Naive thymus-derived CD8-positive, alpha-beta T cell (primary cell): ENCODE measurements at regions not wholly inside any gene's neighbourhood (a gene's known extent, or its start where the extent isn't known, plus 50 kb on each side); places are given as distances from the start of the nearest gene placed in this dataset.

Experiments
- ATAC-seq, 2 donors: fragments of 150-1000 bp; cut with Tn5 transposase in 1 of 2; sonication (Bioruptor Pico), chemical (Tn5 transposase) in 1 of 2; 1 replicate in 1 of 2; 2 replicates in 1 of 2; pipeline ENCODE4 v1.10.0; 2021; ENCODE audit warnings: mild to moderate bottlenecking in 2 of 2, moderate library complexity in 2 of 2
- POLR2A ChIA-PET: fragments of 350-600 bp; sonication (Branson Sonifier 250); formaldehyde crosslinking; loops from one replicate; lab custom pipeline; 2021; ENCODE audit warnings: antibody characterized with exemption; lab: Charles Lee
- DNase-seq, 10 donors: peaks; one replicate each; pipeline versions ENCODE4 v3.0.0 to v3.0.0-alpha.2; 2020 to 2022
- H3K27ac Mint-ChIP-seq, 10 donors: one replicate each; pipeline ENCODE4 v1.8.0; 2020 to 2022; ENCODE audit warnings: mild to moderate bottlenecking in 10 of 10, mixed read lengths in 10 of 10, moderate library complexity in 4 of 10, inconsistent platforms in 1 of 10
- H3K27me3 Mint-ChIP-seq, 5 donors: one replicate each; pipeline ENCODE4 v1.8.0; 2021 to 2022; ENCODE audit warnings: mixed read lengths in 5 of 5
- H3K36me3 Mint-ChIP-seq, 3 donors: one replicate each; pipeline ENCODE4 v1.8.0; 2020 to 2022; ENCODE audit warnings: mixed read lengths in 3 of 3, mild to moderate bottlenecking in 2 of 3, inconsistent platforms in 1 of 3
- H3K4me1 Mint-ChIP-seq, 4 donors: one replicate each; pipeline ENCODE4 v1.8.0; 2021 to 2022; ENCODE audit warnings: mixed read lengths in 4 of 4
- H3K4me3 Mint-ChIP-seq, 10 donors: one replicate each; pipeline ENCODE4 v1.8.0; 2020 to 2022; ENCODE audit warnings: mild to moderate bottlenecking in 10 of 10, mixed read lengths in 10 of 10, moderate library complexity in 6 of 10, inconsistent platforms in 1 of 10
- H3K9me3 Mint-ChIP-seq, 9 donors: one replicate each; pipeline ENCODE4 v1.8.0; 2020 to 2022; ENCODE audit warnings: mixed read lengths in 9 of 9, mild to moderate bottlenecking in 3 of 9, inconsistent platforms in 1 of 9, moderate library complexity in 1 of 9

- Mint-ChIP-seq H3K4me1 (no peaks in the 10 kb centered on the region), H3K27ac (no peak overlapping the region), H3K4me3 (no peak overlapping the region), H3K9me3 (peaks cover 0 to 3% (median 0%) of the 10 kb centered on the region in 9 donors), H3K36me3 (no peaks in the 10 kb centered on the region), H3K27me3 (peaks cover 0 to 4% (median 2%) of the 10 kb centered on the region in 5 donors)
- POLR2A ChIA-PET = no interaction called here
- ATAC-seq (no peak), DNase-seq (no peak)
These were observed 147.9 kb upstream of the CBLN2 start for GRCh38 chr18:72692086-72692485.

- POLR2A ChIA-PET = no interaction called here
- H3K4me3 Mint-ChIP-seq = no peak overlapping the region
These were observed 143.6 kb upstream of the CBLN2 start for GRCh38 chr18:72687736-72688135.

GRCh38 chr18:72675394-72675793 is 131.3 kb upstream of the CBLN2 start:
- POLR2A ChIA-PET = no interaction called here
- Mint-ChIP-seq H3K27ac (no peak overlapping the region), H3K9me3 (no peaks in the 10 kb centered on the region), H3K36me3 (no peaks in the 10 kb centered on the region), H3K4me3 (no peak overlapping the region), H3K4me1 (no peaks in the 10 kb centered on the region), H3K27me3 (peaks cover 0 to 26% (median 15%) of the 10 kb centered on the region in 5 donors)
- no peak for ATAC-seq
- no peak for DNase-seq

More at GRCh38 chr18:72687736-72688135, 143.6 kb upstream of the CBLN2 start:
- Mint-ChIP-seq H3K9me3 (peaks cover 0 to 2% (median 0%) of the 10 kb centered on the region in 9 donors), H3K27ac (no peak overlapping the region), H3K4me1 (no peaks in the 10 kb centered on the region), H3K27me3 (peaks cover 0 to 2% (median 0%) of the 10 kb centered on the region in 5 donors), H3K36me3 (no peaks in the 10 kb centered on the region)
- ATAC-seq (no peak), DNase-seq (no peak)

- H3K9me3 Mint-ChIP-seq = no peaks in the 10 kb centered on the region
- ATAC-seq (no peak), DNase-seq (no peak)
- POLR2A ChIA-PET = no interaction called here
- no peaks in the 10 kb centered on the region for H3K36me3 Mint-ChIP-seq
- peaks cover 0 to 26% (median 15%) of the 10 kb centered on the region in 5 donors for H3K27me3 Mint-ChIP-seq
- H3K27ac Mint-ChIP-seq = no peak overlapping the region
- no peaks in the 10 kb centered on the region for H3K4me1 Mint-ChIP-seq
- no peak overlapping the region for H3K4me3 Mint-ChIP-seq
These were observed 130.6 kb upstream of the CBLN2 start for GRCh38 chr18:72674710-72675109.

- Mint-ChIP-seq H3K4me3 (no peak overlapping the region), H3K36me3 (no peaks in the 10 kb centered on the region), H3K4me1 (no peaks in the 10 kb centered on the region), H3K9me3 (no peaks in the 10 kb centered on the region), H3K27me3 (peaks cover 2 to 26% (median 15%) of the 10 kb centered on the region in 5 donors), H3K27ac (no peak overlapping the region)
- no peak for DNase-seq
- no peak for ATAC-seq
- POLR2A ChIA-PET = no interaction called here
These were observed 129.1 kb upstream of the CBLN2 start for GRCh38 chr18:72673242-72673641.

- DNase-seq (peak in 2 of 10 donors; percentile 8 to 18), ATAC-seq (no peak)
- H3K4me1 Mint-ChIP-seq = no peaks in the 10 kb centered on the region
- H3K27me3 Mint-ChIP-seq = peaks cover 2 to 26% (median 9%) of the 10 kb centered on the region in 5 donors
- no peak overlapping the region for H3K4me3 Mint-ChIP-seq
- POLR2A ChIA-PET = no interaction called here
- no peak overlapping the region for H3K27ac Mint-ChIP-seq
- no peaks in the 10 kb centered on the region for H3K36me3 Mint-ChIP-seq
- no peaks in the 10 kb centered on the region for H3K9me3 Mint-ChIP-seq
These were observed 128.4 kb upstream of the CBLN2 start for GRCh38 chr18:72672364-72673184.

GRCh38 chr18:72667932-72668331 is 123.8 kb upstream of the CBLN2 start:
- ATAC-seq (peak in 1 of 2 donors; percentile 27), DNase-seq (no peak)
- Mint-ChIP-seq H3K27ac (no peak overlapping the region), H3K27me3 (peaks cover 0 to 3% (median 2%) of the 10 kb centered on the region in 5 donors), H3K36me3 (no peaks in the 10 kb centered on the region), H3K4me1 (no peaks in the 10 kb centered on the region), H3K4me3 (no peak overlapping the region), H3K9me3 (peaks cover 0 to 8% (median 0%) of the 10 kb centered on the region in 9 donors)
- POLR2A ChIA-PET = no interaction called here

- no peak for ATAC-seq
- peaks cover 0 to 6% (median 2%) of the 10 kb centered on the region in 5 donors for H3K27me3 Mint-ChIP-seq
- H3K4me1 Mint-ChIP-seq = no peaks in the 10 kb centered on the region
- no peaks in the 10 kb centered on the region for H3K36me3 Mint-ChIP-seq
- peaks cover 0 to 4% (median 0%) of the 10 kb centered on the region in 9 donors for H3K9me3 Mint-ChIP-seq
- DNase-seq = peak in 4 of 10 donors; percentile 11 to 60 (median 19)
- no peak overlapping the region for H3K27ac Mint-ChIP-seq
- no peak overlapping the region for H3K4me3 Mint-ChIP-seq
- POLR2A ChIA-PET = no interaction called here
These were observed 109.0 kb upstream of the CBLN2 start for GRCh38 chr18:72652990-72653593.

- H3K9me3 Mint-ChIP-seq = no peaks in the 10 kb centered on the region
- H3K27ac Mint-ChIP-seq = no peak overlapping the region
These were observed 106.9 kb upstream of the CBLN2 start for GRCh38 chr18:72651033-72651432.

GRCh38 chr18:72648481-72648960 is 104.4 kb upstream of the CBLN2 start:
- ATAC-seq = no peak
- Mint-ChIP-seq H3K27me3 (peaks cover 2 to 12% (median 7%) of the 10 kb centered on the region in 5 donors), H3K4me1 (no peaks in the 10 kb centered on the region)

More at GRCh38 chr18:72651033-72651432, 106.9 kb upstream of the CBLN2 start:
- Mint-ChIP-seq H3K4me3 (no peak overlapping the region), H3K27me3 (peaks cover 0 to 9% (median 4%) of the 10 kb centered on the region in 5 donors), H3K4me1 (no peaks in the 10 kb centered on the region), H3K36me3 (no peaks in the 10 kb centered on the region)
- POLR2A ChIA-PET = no interaction called here
- DNase-seq = no peak
- ATAC-seq = no peak

GRCh38 chr18:72648079-72648478 is 103.9 kb upstream of the CBLN2 start:
- Mint-ChIP-seq H3K27me3 (peaks cover 2 to 12% (median 7%) of the 10 kb centered on the region in 5 donors), H3K9me3 (peaks cover 0 to 4% (median 0%) of the 10 kb centered on the region in 9 donors), H3K27ac (no peak overlapping the region), H3K36me3 (no peaks in the 10 kb centered on the region), H3K4me3 (no peak overlapping the region), H3K4me1 (no peaks in the 10 kb centered on the region)
- DNase-seq (no peak), ATAC-seq (no peak)
- POLR2A ChIA-PET = no interaction called here

More at GRCh38 chr18:72648481-72648960, 104.4 kb upstream of the CBLN2 start:
- Mint-ChIP-seq H3K36me3 (no peaks in the 10 kb centered on the region), H3K27ac (no peak overlapping the region), H3K9me3 (peaks cover 0 to 4% (median 0%) of the 10 kb centered on the region in 9 donors), H3K4me3 (no peak overlapping the region)
- DNase-seq = no peak
- POLR2A ChIA-PET = no interaction called here

- peaks cover 0 to 7% (median 0%) of the 10 kb centered on the region in 4 donors for H3K4me1 Mint-ChIP-seq
- DNase-seq (no peak), ATAC-seq (no peak)
- no peak overlapping the region for H3K27ac Mint-ChIP-seq
- H3K9me3 Mint-ChIP-seq = peaks cover 0 to 8% (median 0%) of the 10 kb centered on the region in 9 donors
- POLR2A ChIA-PET = no interaction called here
- no peak overlapping the region for H3K4me3 Mint-ChIP-seq
- H3K36me3 Mint-ChIP-seq = no peaks in the 10 kb centered on the region
- H3K27me3 Mint-ChIP-seq = peaks cover 0 to 8% (median 5%) of the 10 kb centered on the region in 5 donors
These were observed 96.4 kb upstream of the CBLN2 start for GRCh38 chr18:72640557-72640956.

GRCh38 chr18:72638376-72638775 is 94.2 kb upstream of the CBLN2 start:
- no peak for ATAC-seq

More at GRCh38 chr18:72638376-72638775, 94.2 kb upstream of the CBLN2 start:
- POLR2A ChIA-PET = no interaction called here
- no peak overlapping the region for H3K4me3 Mint-ChIP-seq
- no peak for DNase-seq
- H3K4me1 Mint-ChIP-seq = peaks cover 0 to 7% (median 0%) of the 10 kb centered on the region in 4 donors
- peaks cover 0 to 4% (median 0%) of the 10 kb centered on the region in 5 donors for H3K27me3 Mint-ChIP-seq
- peaks cover 0 to 5% (median 0%) of the 10 kb centered on the region in 9 donors for H3K9me3 Mint-ChIP-seq
- no peaks in the 10 kb centered on the region for H3K36me3 Mint-ChIP-seq
- H3K27ac Mint-ChIP-seq = no peak overlapping the region
